Activated CD8-positive, alpha-beta T cell treated with anti-CD3 and anti-CD28 coated beads for 36 hours (primary cell): ENCODE measurements at regions not wholly inside any gene's neighbourhood (a gene's known extent, or its start where the extent isn't known, plus 50 kb on each side); places are given as distances from the start of the nearest gene placed in this dataset.

Experiments
- ATAC-seq: fragments of 200-7000 bp; cut with Tn5 transposase; one replicate; pipeline ENCODE4 v1.10.0; 2021; ENCODE audit warnings: mild to moderate bottlenecking, moderate library complexity
- CTCF ChIA-PET: fragments of 350-600 bp; sonication (Branson Sonifier 250); formaldehyde crosslinking; loops from one replicate; lab custom pipeline; 2021; ENCODE audit warnings: antibody characterized with exemption; lab: Charles Lee
- POLR2A ChIA-PET: fragments of 350-600 bp; sonication (Branson Sonifier 250); formaldehyde crosslinking; loops from one replicate; lab custom pipeline; 2021; ENCODE audit warnings: antibody characterized with exemption; lab: Charles Lee
- DNase-seq: peaks from one replicate; pipeline ENCODE4 v3.0.0-alpha.2; 2020
- H3K27ac Mint-ChIP-seq: one replicate; pipeline ENCODE4 v1.8.0; 2021; ENCODE audit warnings: mild to moderate bottlenecking, mixed read lengths
- H3K27me3 Mint-ChIP-seq: one replicate; pipeline ENCODE4 v1.8.0; 2021; ENCODE audit warnings: mixed read lengths
- H3K36me3 Mint-ChIP-seq: one replicate; pipeline ENCODE4 v1.8.0; 2021; ENCODE audit warnings: low read depth, mixed read lengths
- H3K4me1 Mint-ChIP-seq: one replicate; pipeline ENCODE4 v1.8.0; 2021; ENCODE audit warnings: low read depth, mixed read lengths
- H3K4me3 Mint-ChIP-seq: one replicate; pipeline ENCODE4 v1.8.0; 2021; ENCODE audit warnings: mild to moderate bottlenecking, moderate library complexity, mixed read lengths
- H3K9me3 Mint-ChIP-seq: one replicate; pipeline ENCODE4 v1.8.0; 2021; ENCODE audit warnings: mixed read lengths
- intact Hi-C: fragments of 100-400 bp; cut with micrococcal nuclease; formaldehyde crosslinking; loops from one replicate; pipeline ENCODE4 v1.10.0; 2022
- TF ChIP-seq, protein P1 (sequence below): fragments of 200-600 bp; IDR thresholded peaks from one replicate; pipeline ENCODE4 v1.8.0; 2022; ENCODE audit warnings: antibody characterized with exemption, mild to moderate bottlenecking

DNA sequence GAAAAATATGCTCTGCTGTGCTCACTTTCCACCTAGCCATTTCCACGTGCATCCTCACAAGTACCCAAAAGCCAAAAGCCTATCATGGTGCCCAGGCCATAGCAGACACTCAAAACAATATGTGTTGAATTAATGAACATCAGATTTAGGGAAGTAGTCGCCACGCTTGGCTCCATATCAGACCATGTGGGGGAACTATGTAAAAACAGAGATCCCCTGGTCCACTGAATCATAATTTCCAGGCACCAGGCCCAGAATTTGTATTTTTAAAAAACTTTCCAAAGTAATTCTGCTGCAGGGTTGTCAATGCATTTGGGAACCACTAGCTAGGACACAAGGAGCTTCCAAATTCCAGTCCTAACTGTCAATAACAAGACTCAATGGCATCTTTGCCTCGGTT lies 77.3 kb downstream of the CNTN3 start:
- ChIA-PET POLR2A (no interaction called here), CTCF (no interaction called here)
- H3K36me3 Mint-ChIP-seq = no peaks in the 10 kb centered on the region
- no peak overlapping the region for H3K4me3 Mint-ChIP-seq
- no peak overlapping the region for H3K27ac Mint-ChIP-seq
- ATAC-seq = no peak
- no peaks in the 10 kb centered on the region for H3K27me3 Mint-ChIP-seq
- intact Hi-C loops = no loop called here
- TF ChIP-seq, protein P1, sequence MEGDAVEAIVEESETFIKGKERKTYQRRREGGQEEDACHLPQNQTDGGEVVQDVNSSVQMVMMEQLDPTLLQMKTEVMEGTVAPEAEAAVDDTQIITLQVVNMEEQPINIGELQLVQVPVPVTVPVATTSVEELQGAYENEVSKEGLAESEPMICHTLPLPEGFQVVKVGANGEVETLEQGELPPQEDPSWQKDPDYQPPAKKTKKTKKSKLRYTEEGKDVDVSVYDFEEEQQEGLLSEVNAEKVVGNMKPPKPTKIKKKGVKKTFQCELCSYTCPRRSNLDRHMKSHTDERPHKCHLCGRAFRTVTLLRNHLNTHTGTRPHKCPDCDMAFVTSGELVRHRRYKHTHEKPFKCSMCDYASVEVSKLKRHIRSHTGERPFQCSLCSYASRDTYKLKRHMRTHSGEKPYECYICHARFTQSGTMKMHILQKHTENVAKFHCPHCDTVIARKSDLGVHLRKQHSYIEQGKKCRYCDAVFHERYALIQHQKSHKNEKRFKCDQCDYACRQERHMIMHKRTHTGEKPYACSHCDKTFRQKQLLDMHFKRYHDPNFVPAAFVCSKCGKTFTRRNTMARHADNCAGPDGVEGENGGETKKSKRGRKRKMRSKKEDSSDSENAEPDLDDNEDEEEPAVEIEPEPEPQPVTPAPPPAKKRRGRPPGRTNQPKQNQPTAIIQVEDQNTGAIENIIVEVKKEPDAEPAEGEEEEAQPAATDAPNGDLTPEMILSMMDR = no peak
- peaks cover 8% of the 10 kb centered on the region for H3K9me3 Mint-ChIP-seq
- DNase-seq = no peak
- H3K4me1 Mint-ChIP-seq = no peaks in the 10 kb centered on the region

- TF ChIP-seq, protein P1 = no peak
- H3K27me3 Mint-ChIP-seq = no peaks in the 10 kb centered on the region
- H3K27ac Mint-ChIP-seq = no peak overlapping the region
- no peaks in the 10 kb centered on the region for H3K36me3 Mint-ChIP-seq
- CTCF ChIA-PET = no interaction called here
- H3K4me3 Mint-ChIP-seq = no peak overlapping the region
- ATAC-seq = no peak
- POLR2A ChIA-PET = no interaction called here
- no peaks in the 10 kb centered on the region for H3K4me1 Mint-ChIP-seq
- intact Hi-C loops = no loop called here
- no peak for DNase-seq
- peaks cover 6% of the 10 kb centered on the region for H3K9me3 Mint-ChIP-seq
Measured at GRCh38 chr3:74535281-74535680, 79.2 kb downstream of the CNTN3 start.

DNA sequence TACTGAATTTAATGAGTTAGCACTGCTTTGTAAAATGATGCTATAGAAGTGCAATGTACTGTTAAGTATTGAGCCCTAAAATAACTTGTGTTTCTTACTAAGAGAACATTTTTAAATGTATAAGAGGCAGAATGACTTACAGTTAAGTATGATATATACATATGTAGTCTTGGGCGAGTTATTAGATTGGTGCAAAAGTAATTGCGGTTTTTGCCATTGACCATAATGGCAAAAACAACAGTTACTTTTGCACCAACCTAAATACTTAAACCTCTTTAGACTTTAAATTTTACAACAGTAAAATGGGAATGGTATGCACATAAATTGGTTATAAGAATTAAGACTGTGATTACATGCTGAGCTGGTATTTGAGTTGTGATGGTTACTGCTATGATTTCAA lies 79.8 kb downstream of the CNTN3 start:
- Mint-ChIP-seq H3K9me3 (peaks cover 6% of the 10 kb centered on the region), H3K36me3 (no peaks in the 10 kb centered on the region), H3K4me3 (no peak overlapping the region), H3K27ac (no peak overlapping the region), H3K27me3 (no peaks in the 10 kb centered on the region), H3K4me1 (no peaks in the 10 kb centered on the region)
- DNase-seq (no peak), ATAC-seq (no peak)
- intact Hi-C loops = no loop called here
- CTCF ChIA-PET = no interaction called here
- POLR2A ChIA-PET = no interaction called here
- TF ChIP-seq, protein P1 = no peak

DNA sequence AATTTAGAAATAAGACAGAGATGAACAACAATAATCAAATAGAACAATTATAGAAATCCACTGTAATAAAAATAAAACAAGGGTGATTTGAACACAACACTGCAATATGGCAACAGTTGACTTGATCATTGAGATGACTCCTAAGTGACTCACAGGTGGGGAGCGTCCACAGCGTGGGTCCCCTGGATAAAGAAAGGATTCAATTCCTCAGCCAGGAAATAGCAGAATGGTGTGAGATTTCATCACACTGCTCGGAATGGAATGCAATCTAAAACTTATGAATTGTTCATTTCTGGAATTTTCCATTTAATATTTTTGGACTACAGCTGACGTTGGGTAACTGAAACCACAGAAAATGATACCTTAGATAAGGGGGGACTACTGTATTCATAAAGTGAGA lies 82.0 kb downstream of the CNTN3 start:
- ChIA-PET CTCF (no interaction called here), POLR2A (no interaction called here)
- intact Hi-C loops = no loop called here
- H3K27me3 Mint-ChIP-seq = no peaks in the 10 kb centered on the region
- no peaks in the 10 kb centered on the region for H3K4me1 Mint-ChIP-seq
- TF ChIP-seq, protein P1 = no peak
- H3K36me3 Mint-ChIP-seq = no peaks in the 10 kb centered on the region
- ATAC-seq (no peak), DNase-seq (no peak)
- H3K4me3 Mint-ChIP-seq = no peak overlapping the region
- peaks cover 6% of the 10 kb centered on the region for H3K9me3 Mint-ChIP-seq
- H3K27ac Mint-ChIP-seq = no peak overlapping the region

GRCh38 chr3:74531491-74531890 lies 83.0 kb downstream of the CNTN3 start:
- CTCF ChIA-PET = no interaction called here
- Mint-ChIP-seq H3K9me3 (peaks cover 2% of the 10 kb centered on the region), H3K4me1 (no peaks in the 10 kb centered on the region), H3K36me3 (no peaks in the 10 kb centered on the region), H3K4me3 (no peak overlapping the region), H3K27ac (no peak overlapping the region), H3K27me3 (no peaks in the 10 kb centered on the region)
- POLR2A ChIA-PET = no interaction called here
- DNase-seq (no peak), ATAC-seq (no peak)
- intact Hi-C loops = no loop called here
- TF ChIP-seq, protein P1 = no peak
